Right renal cortex interstitium (tissue), 3 donors: ENCODE measurements at regions not wholly inside any gene's neighbourhood (a gene's known extent, or its start where the extent isn't known, plus 50 kb on each side); places are given as distances from the start of the nearest gene placed in this dataset.

Source experiments
- DNase-seq, 3 donors: peaks; one replicate each; pipeline ENCODE4 v3.0.0-alpha.2; 2013; ENCODE audit warnings: low read depth in 3 of 3, low spot score in 2 of 3

- no peak for DNase-seq
Observed at GRCh38 chr6:71510856-71511255, 222.2 kb downstream of the OGFRL1 start.

- DNase-seq, result no peak
Observed at GRCh38 chr6:71512256-71512655, 223.6 kb downstream of the OGFRL1 start.

- no peak for DNase-seq
Observed at GRCh38 chr6:71513036-71513435, 224.4 kb downstream of the OGFRL1 start.

- DNase-seq, result no peak
Observed at GRCh38 chr6:71523548-71523947, 234.9 kb downstream of the OGFRL1 start.

GRCh38 chr6:71524201-71524600 lies 235.6 kb downstream of the OGFRL1 start:
- no peak for DNase-seq

GRCh38 chr6:71527886-71528285 lies 239.3 kb downstream of the OGFRL1 start:
- DNase-seq, result no peak

GRCh38 chr6:71529026-71529425 lies 240.4 kb downstream of the OGFRL1 start:
- DNase-seq, result no peak

- no peak for DNase-seq
Observed at GRCh38 chr6:71529769-71530168, 241.2 kb downstream of the OGFRL1 start.

GRCh38 chr6:71531006-71531405 lies 242.4 kb downstream of the OGFRL1 start:
- no peak for DNase-seq

GRCh38 chr6:71531841-71532240 lies 243.2 kb downstream of the OGFRL1 start:
- DNase-seq, result no peak

GRCh38 chr6:71533939-71534379 lies 245.3 kb downstream of the OGFRL1 start:
- DNase-seq, result no peak

GRCh38 chr6:71534921-71535320 lies 246.3 kb downstream of the OGFRL1 start:
- DNase-seq, result no peak

GRCh38 chr6:71537717-71538116 lies 249.1 kb downstream of the OGFRL1 start:
- no peak for DNase-seq

- DNase-seq, result no peak
Observed at GRCh38 chr6:71544028-71544427, 255.4 kb downstream of the OGFRL1 start.

GRCh38 chr6:71544906-71545305 lies 256.3 kb downstream of the OGFRL1 start:
- DNase-seq, result no peak

GRCh38 chr6:71545905-71546304 lies 257.3 kb downstream of the OGFRL1 start:
- DNase-seq, result no peak

GRCh38 chr6:71551798-71552197 lies 263.2 kb downstream of the OGFRL1 start:
- DNase-seq, result no peak

- no peak for DNase-seq
Observed at GRCh38 chr6:71556141-71556540, 267.5 kb downstream of the OGFRL1 start.

- DNase-seq, result no peak
Observed at GRCh38 chr6:71558974-71559373, 270.4 kb downstream of the OGFRL1 start.

GRCh38 chr6:71567562-71567961 lies 279.0 kb downstream of the OGFRL1 start:
- DNase-seq, result no peak

- DNase-seq, result no peak
Observed at GRCh38 chr6:71577766-71578165, 289.2 kb downstream of the OGFRL1 start.

- DNase-seq, result no peak
Observed at GRCh38 chr6:71579902-71580301, 291.3 kb downstream of the OGFRL1 start.

- no peak for DNase-seq
Observed at GRCh38 chr6:71582820-71583219, 294.2 kb downstream of the OGFRL1 start.
